CD4-positive, alpha-beta T cell treated with Interleukin-17A for 1 hour (primary cell): ENCODE measurements at regions not wholly inside any gene's neighbourhood (a gene's known extent, or its start where the extent isn't known, plus 50 kb on each side); places are given as distances from the start of the nearest gene placed in this dataset.

Experiments
- DNase-seq: peaks from one replicate; pipeline ENCODE4 v3.0.0-alpha.2; 2020

- no peak for DNase-seq
These were observed 212.9 kb downstream of the ACTL7B start for GRCh38 chr9:108642871-108643270.

GRCh38 chr9:108640230-108640629, 215.6 kb downstream of the ACTL7B start:
- no peak for DNase-seq

- no peak for DNase-seq
These were observed 216.1 kb downstream of the ACTL7B start for GRCh38 chr9:108639696-108640095.

DNA sequence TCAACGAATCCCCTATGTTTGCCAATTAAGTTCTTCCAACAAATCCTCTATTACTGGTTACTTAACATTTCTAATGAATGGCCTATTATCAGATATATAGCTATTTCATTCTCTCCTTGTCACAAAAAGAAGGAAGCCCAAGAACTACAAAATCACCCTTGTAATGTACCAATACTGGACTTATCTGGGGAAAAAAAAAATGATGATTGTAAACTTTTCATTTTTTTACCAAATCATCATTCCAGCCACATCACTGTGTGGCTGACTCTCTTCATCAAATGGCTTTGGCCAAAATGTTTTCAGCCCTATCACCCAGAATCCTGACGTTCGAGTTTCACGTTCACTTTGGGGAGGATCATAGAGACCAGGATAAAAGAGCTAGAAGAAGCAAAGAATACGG, 216.7 kb downstream of the ACTL7B start:
- no peak for DNase-seq

GRCh38 chr9:108637340-108637739, 218.4 kb downstream of the ACTL7B start:
- no peak for DNase-seq

DNA sequence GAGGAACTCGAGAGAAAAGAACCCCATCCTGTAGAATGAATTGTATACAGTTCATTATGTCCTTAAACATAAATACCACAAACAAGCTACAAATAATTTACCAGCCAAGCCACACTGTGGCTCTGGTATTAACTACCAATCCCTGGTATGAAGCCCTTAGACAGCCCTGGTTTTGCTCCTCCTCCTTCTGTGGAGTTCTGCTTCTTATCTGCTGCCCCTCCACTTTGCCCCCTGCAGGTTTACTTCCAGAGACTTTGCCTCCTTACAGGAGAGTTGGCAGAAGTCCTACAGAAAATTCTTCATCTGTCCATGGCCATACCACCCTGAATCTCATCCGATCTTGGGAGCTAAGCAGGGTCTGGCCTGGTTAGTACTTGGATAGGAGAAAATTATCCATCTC, 219.8 kb downstream of the ACTL7B start:
- DNase-seq: no peak

- DNase-seq: no peak
These were observed 220.9 kb downstream of the ACTL7B start for GRCh38 chr9:108634672-108635462.

DNA sequence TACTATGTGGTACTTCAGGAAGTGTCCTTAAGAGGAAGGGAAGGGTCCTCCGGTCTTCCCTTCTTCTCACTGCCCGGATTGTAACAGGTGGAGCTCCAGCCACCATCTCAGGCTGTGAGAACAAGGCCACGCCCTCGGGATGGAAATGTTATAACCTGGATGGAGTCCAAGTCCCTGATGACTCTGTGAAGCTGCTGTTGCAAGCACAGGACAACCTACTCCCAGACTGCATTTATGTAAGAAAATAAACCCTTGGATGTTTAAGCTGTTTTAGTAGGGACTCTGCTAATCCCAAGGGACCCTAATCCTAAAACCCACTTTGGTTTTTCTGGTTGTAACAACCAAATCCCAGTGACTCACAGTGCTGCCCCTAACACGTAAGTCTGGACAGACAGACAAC, 221.6 kb downstream of the ACTL7B start:
- no peak for DNase-seq

- no peak for DNase-seq
These were observed 224.1 kb downstream of the ACTL7B start for GRCh38 chr9:108631496-108632285.

- no peak for DNase-seq
These were observed 227.5 kb downstream of the ACTL7B start for GRCh38 chr9:108628316-108628715.

DNA sequence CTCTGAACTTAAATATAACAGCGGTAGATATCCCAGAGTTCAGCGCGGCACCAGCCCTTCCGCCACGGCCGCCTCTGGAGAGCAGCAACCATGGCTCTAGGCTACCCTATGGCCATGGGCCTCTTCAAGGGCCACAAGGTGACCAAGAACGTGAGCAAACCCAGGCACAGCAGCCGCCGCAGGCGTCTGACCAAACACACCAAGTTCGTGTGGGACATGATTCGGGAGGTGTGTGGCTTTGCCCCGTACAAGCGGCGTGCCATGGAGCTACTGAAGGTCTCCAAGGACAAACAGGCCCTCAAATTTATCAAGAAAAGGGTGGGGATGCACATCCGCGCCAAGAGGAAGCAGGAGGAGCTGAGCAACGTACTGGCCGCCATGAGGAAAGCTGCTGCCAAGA, 229.0 kb downstream of the ACTL7B start:
- no peak for DNase-seq

GRCh38 chr9:108621991-108622855, 233.6 kb downstream of the ACTL7B start:
- DNase-seq: no peak

DNA sequence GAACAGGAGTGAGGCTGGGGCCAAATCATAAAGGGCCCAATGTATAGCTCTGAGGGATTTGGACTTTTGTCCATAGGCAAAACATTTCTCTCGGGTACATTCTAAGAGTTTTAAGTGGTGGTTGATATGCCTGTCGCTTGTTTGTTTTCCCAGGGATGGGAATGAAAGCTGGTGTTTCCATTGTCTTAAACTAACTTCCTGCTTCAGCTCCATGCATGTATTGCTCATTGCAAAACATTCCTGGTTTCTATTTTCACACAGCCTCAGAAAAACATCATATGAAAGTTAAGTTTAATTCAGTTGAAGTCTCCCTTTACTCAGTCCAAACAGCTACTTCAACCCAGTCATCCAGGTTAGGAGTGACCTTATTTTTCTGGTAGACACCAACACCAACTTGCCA, 235.0 kb downstream of the ACTL7B start:
- DNase-seq: no peak

- no peak for DNase-seq
These were observed 236.8 kb downstream of the ACTL7B start for GRCh38 chr9:108618906-108619550.

DNA sequence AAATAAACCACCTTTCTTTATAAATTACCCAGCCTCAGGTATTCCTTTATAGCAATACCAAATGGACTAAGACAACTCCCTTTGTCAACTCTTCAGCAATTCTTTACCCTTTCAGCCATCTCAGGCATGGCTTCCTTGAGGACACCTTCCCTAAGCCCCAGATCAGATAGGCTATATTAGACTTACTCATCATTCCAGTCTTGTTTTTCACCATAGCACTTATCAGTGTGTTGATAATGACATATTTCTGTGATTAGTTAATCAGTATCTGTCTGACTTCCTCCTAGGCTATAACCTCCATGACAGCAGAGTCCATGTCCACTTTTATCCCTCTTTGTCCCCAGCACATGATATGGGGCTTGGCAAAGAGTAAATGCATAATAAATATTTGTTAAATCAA, 238.1 kb downstream of the ACTL7B start:
- no peak for DNase-seq

- no peak for DNase-seq
These were observed 240.6 kb downstream of the ACTL7B start for GRCh38 chr9:108615152-108615551.

DNA sequence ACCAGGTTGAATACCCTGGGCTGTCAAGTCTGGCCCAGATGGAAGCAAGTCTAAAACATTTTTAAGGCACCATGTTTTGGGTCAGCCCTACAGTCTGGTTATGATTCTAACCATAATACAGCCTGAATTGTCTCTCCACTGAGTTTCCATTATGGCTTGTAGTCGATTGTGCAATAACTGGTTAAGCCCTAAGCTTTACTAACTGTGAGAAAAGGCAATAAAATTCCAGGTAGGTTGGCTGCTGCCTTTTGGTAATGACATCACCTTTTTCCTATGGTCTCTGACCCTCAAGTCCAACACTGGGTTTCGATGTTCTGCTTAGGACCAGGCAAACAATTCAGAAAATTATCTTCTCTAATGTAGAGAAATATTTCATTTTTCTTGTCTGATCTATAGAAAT, 243.3 kb downstream of the ACTL7B start:
- DNase-seq: no peak

DNA sequence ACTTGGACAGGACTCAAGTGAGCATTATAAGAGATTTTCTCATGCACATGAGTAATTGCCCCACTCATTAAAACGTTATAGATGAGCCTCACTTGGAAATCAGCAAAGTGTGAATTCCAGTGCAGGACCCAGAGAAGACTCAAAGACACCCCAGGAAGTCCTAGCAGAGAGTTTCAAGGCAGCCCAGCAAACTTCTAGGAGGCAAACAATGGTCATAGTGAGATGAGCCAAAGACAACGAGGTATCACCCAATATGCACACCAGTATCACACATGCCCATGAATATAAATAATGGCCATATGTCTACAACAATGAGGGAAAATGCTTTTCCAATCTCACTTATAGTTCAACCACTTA, 245.9 kb downstream of the ACTL7B start:
- no peak for DNase-seq

GRCh38 chr9:108609227-108609896, 246.4 kb downstream of the ACTL7B start:
- no peak for DNase-seq

DNA sequence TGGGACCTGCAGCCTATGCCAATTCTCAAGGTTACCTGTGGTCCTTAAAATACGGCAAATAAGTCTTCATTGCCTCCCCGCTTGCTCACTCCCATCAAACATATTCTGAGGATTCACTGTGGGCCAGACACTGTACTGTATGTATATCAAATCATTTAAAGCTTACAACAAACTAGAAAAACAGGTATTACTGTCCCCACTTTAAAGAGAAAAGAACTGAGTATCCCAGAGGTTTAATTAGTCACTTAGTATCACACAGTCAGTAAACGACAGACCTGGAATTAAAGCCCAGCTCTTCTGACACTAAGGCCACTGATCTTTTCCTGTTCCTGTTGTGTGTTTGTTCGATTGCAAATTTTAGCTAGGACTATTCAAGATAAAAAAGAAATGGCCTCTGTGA, 248.2 kb downstream of the ACTL7B start:
- no peak for DNase-seq

DNA sequence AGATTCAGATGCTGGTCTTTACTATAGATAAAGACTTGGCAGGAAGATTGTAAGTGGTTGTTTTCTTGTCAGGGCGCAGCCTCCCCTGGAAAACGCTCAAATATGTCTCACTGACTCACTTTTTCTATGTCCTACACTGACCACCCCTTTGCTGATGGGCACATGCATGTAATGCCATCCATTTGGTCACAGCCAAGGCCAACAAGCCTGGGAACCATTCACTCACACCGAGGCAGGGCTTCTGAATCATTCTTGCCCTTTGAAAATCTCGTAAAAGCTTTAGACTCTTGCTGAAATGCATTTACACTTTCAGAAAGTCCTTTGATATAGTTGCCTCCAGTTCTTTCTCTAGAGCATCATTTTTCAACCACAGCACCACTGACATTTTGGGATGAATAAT, 249.4 kb downstream of the ACTL7B start:
- no peak for DNase-seq

DNA sequence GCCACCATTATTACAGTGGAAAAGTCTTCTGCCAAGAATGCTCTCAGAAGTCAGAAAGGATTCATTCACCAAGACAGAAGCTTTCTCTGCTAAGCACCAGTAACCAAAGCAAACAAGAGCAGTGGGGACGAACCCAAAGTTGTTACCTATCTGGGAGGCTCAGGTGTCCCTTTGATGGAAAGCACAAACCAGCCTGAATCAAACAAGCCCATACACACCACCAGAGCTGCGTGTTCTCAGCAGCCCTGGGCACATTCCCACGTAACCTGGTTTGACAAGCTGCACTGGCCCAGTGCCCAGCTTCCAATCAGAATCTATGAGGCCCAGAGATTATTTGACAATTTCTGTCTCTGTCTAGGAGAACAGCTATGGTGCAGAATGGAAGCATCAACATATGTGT, 252.6 kb downstream of the ACTL7B start:
- no peak for DNase-seq
